SU-DHL-6 (cell line): ENCODE measurements at regions not wholly inside any gene's neighbourhood (a gene's known extent, or its start where the extent isn't known, plus 50 kb on each side); places are given as distances from the start of the nearest gene placed in this dataset.

Experiments
- H2AFZ ChIP-seq: fragments of 200-600 bp; sonication (generic); 2 replicates; pipeline ENCODE4 v1.6.1; 2014; ENCODE audit warnings: low read depth, mild to moderate bottlenecking, moderate library complexity, mixed read lengths, antibody characterized with exemption, low read length; ENCODE audit not compliant: severe bottlenecking
- H3F3A ChIP-seq: fragments of 200-600 bp; shearing (Covaris generic); 2 replicates; pipeline ENCODE4 v1.6.0; 2016; ENCODE audit warnings: antibody characterized with exemption, mild to moderate bottlenecking; ENCODE audit not compliant: insufficient read depth
- H3K27ac ChIP-seq: fragments of 200-600 bp; sonication (generic); 2 replicates; pipeline ENCODE4 v1.5.1; 2016; ENCODE audit warnings: low read depth, mild to moderate bottlenecking, low read length, moderate library complexity, mixed read lengths
- H3K27me3 ChIP-seq: fragments of 200-600 bp; sonication (generic), shearing (Covaris generic); 2 replicates; pipeline ENCODE4 v1.6.0; 2014; ENCODE audit warnings: mild to moderate bottlenecking, low read length
- H3K36me3 ChIP-seq: fragments of 200-600 bp; sonication (generic); 2 replicates; pipeline ENCODE4 v1.6.1; 2014; ENCODE audit warnings: mild to moderate bottlenecking, low read length, mixed read lengths
- H3K4me2 ChIP-seq: fragments of 300-600, 200-600 bp; shearing (Covaris generic), sonication (generic); 2 replicates; pipeline ENCODE4 v1.6.0; 2014; ENCODE audit warnings: low read length, low read depth, mild to moderate bottlenecking; ENCODE audit not compliant: poor library complexity, severe bottlenecking
- H3K4me3 ChIP-seq: fragments of 200-600 bp; sonication (generic); 2 replicates; pipeline ENCODE4 v1.5.1; 2014; ENCODE audit warnings: antibody characterized with exemption, low read length, mild to moderate bottlenecking, mixed read lengths; ENCODE audit not compliant: insufficient read depth, poor library complexity, severe bottlenecking
- H3K79me2 ChIP-seq: fragments of 200-600 bp; sonication (generic); 2 replicates; pipeline ENCODE4 v1.6.1; 2014; ENCODE audit warnings: mild to moderate bottlenecking, low read length, moderate library complexity; ENCODE audit not compliant: insufficient read depth
- H3K9ac ChIP-seq: fragments of 200-600 bp; sonication (generic); 2 replicates; pipeline ENCODE4 v1.7.0; 2014; ENCODE audit warnings: mild to moderate bottlenecking, low read length
- H3K9me2 ChIP-seq: fragments of 200-600 bp; sonication (generic); replicated peaks from 2 replicates; pipeline ENCODE4 v1.6.1; 2014; ENCODE audit warnings: low read length; ENCODE audit not compliant: insufficient read depth
- H3K9me3 ChIP-seq: fragments of 200-600 bp; sonication (generic); 2 replicates; pipeline ENCODE4 v1.6.1; 2014; ENCODE audit warnings: low read length, mixed read lengths; ENCODE audit not compliant: insufficient read depth
- H4K20me1 ChIP-seq: fragments of 200-600 bp; sonication (generic); 2 replicates; pipeline ENCODE4 v1.6.1; 2014; ENCODE audit warnings: low read depth, mild to moderate bottlenecking, antibody characterized with exemption, low read length, moderate library complexity, mixed read lengths
- CTCF ChIP-seq: fragments of 200-600 bp; sonication (generic); IDR thresholded peaks from one replicate; pipeline ENCODE4 v1.5.1; 2017; ENCODE audit warnings: antibody characterized with exemption, mild to moderate bottlenecking, low read length, moderate library complexity; ENCODE audit not compliant: insufficient read depth, poor library complexity, severe bottlenecking
- EZH2phosphoT487 ChIP-seq: fragments of 200-600 bp; sonication (generic), shearing (Covaris generic); conservative IDR thresholded peaks from 2 replicates; pipeline ENCODE4 v1.6.1; 2018; ENCODE audit warnings: mild to moderate bottlenecking, antibody characterized with exemption, low read length, moderate library complexity, mixed read lengths

DNA sequence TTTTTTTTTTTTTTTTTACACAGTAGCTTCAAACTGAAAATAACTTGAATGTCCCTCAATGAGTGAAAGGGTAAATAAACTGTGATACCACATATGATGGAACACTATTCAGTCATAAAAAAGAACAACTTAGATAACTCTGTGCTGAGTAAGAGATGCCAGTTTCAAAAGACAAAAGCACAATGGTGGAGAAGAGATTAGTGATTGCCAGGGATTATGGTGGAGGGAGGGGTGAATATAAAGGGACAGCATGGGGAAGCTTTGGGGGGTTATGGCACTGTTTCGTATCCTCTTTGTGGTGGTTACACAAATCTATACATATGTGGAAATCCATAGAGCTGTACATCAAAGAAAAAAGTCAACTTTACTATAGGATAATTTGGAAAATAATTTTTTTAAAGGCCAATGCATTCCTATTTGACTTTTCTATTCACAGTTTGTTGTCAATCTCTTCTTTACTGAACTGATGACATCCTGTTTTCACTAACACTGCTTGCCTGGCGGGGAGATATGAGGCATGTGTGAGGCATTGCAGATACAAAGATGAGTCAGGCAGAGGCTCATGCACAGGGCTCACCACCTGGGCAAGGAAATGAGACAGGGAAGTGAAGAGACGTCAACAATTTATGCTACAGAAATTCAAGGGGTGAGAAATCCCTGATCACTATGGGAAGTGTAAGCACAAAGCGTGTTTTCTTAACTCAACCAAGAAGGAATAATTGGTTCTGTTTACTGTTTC, 302.7 kb downstream of the DUSP10 start:
- Histone ChIP-seq H3K4me2 (no peak overlapping the region), H3K27me3 (no peaks in the 10 kb centered on the region), H3K9ac (no peak overlapping the region), H3F3A (no peaks in the 10 kb centered on the region), H3K4me3 (no peak overlapping the region), H3K27ac (no peak overlapping the region), H3K79me2 (no peaks in the 10 kb centered on the region), H3K36me3 (no peaks in the 10 kb centered on the region), H4K20me1 (no peaks in the 10 kb centered on the region), H3K9me3 (no peaks in the 10 kb centered on the region), H2AFZ (no peak overlapping the region), H3K9me2 (no peaks in the 10 kb centered on the region)
- no peak for TF ChIP-seq EZH2phosphoT487
- TF ChIP-seq CTCF: no peak

GRCh38 chr1:221439747-221440501, 302.0 kb downstream of the DUSP10 start:
- Histone ChIP-seq H3F3A (no peaks in the 10 kb centered on the region), H3K9ac (no peak overlapping the region), H3K9me2 (no peaks in the 10 kb centered on the region), H3K27me3 (no peaks in the 10 kb centered on the region), H3K36me3 (no peaks in the 10 kb centered on the region), H3K27ac (no peak overlapping the region), H3K9me3 (no peaks in the 10 kb centered on the region), H3K4me2 (no peak overlapping the region), H2AFZ (no peak overlapping the region), H4K20me1 (no peaks in the 10 kb centered on the region), H3K4me3 (no peak overlapping the region), H3K79me2 (no peaks in the 10 kb centered on the region)
- TF ChIP-seq CTCF (no peak), EZH2phosphoT487 (no peak)

DNA sequence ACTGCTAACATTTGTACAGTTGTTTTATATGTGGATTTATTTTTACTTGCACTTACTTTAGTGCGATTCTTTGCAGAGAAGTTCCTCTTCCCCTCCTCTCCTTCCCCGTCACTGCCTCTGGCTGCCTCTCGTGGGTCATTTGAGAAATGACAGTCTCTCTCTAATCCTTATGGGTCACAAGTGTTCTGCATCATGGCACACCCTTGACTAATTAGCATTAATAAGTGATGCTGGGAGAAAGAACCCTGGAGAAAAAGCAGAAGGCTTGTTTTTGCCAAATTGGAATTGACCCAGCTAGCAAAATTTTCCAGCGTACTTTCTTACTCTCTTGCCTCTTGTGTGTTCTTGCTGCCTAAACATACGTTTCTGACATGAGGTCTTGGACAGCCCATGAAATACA, 301.2 kb downstream of the DUSP10 start:
- no peaks in the 10 kb centered on the region for H3K27me3 ChIP-seq
- no peaks in the 10 kb centered on the region for H3F3A ChIP-seq
- TF ChIP-seq EZH2phosphoT487: no peak
- TF ChIP-seq CTCF: no peak
- H4K20me1 ChIP-seq: no peaks in the 10 kb centered on the region
- H3K9me3 ChIP-seq: no peaks in the 10 kb centered on the region
- no peak overlapping the region for H3K9ac ChIP-seq
- no peaks in the 10 kb centered on the region for H3K9me2 ChIP-seq
- H3K79me2 ChIP-seq: no peaks in the 10 kb centered on the region
- H2AFZ ChIP-seq: no peak overlapping the region
- no peak overlapping the region for H3K4me2 ChIP-seq
- no peaks in the 10 kb centered on the region for H3K36me3 ChIP-seq
- no peak overlapping the region for H3K4me3 ChIP-seq
- H3K27ac ChIP-seq: no peak overlapping the region
